ENCODE measurements at regions not wholly inside any gene's neighbourhood (a gene's known extent, or its start where the extent isn't known, plus 50 kb on each side); places are given as distances from the start of the nearest gene placed in this dataset.

DNA sequence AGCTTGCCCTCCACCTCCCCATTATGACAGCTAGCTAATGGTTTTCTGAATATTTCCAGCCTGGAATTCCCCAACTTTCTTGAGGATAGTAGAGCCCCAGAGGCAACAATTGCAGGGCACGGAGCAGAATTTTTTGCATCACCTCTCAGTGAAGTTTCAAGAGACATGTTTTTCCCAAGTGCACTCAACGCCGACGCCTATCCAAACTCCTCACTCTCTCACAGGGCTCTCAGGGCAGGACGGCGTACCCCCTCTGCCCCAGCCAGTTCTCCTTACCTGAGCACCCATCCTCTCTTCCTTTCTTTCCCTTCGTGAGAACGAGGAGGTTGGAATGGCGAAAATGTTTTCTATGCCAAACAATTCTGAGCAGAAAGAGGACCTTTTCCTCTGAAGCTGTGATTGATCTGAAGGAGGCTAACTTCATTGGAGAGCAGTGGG is 83.1 kb upstream of the FOXQ1 start:
- no peak for TF ChIP-seq POLR2A (IDR thresholded peaks at IDR 0.05; ENCODE audit: low read length)
- TF ChIP-seq GATA1 (IDR thresholded peaks at IDR 0.05; ENCODE audit: low read depth, low read length), result no peak
